Neural cell (in vitro differentiated cells): ENCODE measurements at regions not wholly inside any gene's neighbourhood (a gene's known extent, or its start where the extent isn't known, plus 50 kb on each side); places are given as distances from the start of the nearest gene placed in this dataset.

Experiments
- EP300 ChIP-seq: fragments of 450-650 bp; conservative IDR thresholded peaks from 2 replicates; pipeline ENCODE4 v1.6.1; 2014; ENCODE audit warnings: antibody characterized with exemption, mild to moderate bottlenecking, moderate library complexity; ENCODE audit not compliant: poor library complexity, severe bottlenecking
- POLR2AphosphoS5 ChIP-seq: IDR thresholded peaks from 2 replicates; pipeline ENCODE4 v1.6.1; 2012
- TF ChIP-seq, protein P1 (sequence below): fragments of 450-650 bp; IDR thresholded peaks from 2 replicates; pipeline ENCODE4 v1.5.1; 2014; ENCODE audit warnings: antibody characterized with exemption, mild to moderate bottlenecking, moderate library complexity; ENCODE audit not compliant: poor library complexity, severe bottlenecking
- TF ChIP-seq, protein P2 (sequence below): IDR thresholded peaks from 2 replicates; pipeline ENCODE4 v1.6.1; 2012; ENCODE audit warnings: borderline replicate concordance

DNA sequence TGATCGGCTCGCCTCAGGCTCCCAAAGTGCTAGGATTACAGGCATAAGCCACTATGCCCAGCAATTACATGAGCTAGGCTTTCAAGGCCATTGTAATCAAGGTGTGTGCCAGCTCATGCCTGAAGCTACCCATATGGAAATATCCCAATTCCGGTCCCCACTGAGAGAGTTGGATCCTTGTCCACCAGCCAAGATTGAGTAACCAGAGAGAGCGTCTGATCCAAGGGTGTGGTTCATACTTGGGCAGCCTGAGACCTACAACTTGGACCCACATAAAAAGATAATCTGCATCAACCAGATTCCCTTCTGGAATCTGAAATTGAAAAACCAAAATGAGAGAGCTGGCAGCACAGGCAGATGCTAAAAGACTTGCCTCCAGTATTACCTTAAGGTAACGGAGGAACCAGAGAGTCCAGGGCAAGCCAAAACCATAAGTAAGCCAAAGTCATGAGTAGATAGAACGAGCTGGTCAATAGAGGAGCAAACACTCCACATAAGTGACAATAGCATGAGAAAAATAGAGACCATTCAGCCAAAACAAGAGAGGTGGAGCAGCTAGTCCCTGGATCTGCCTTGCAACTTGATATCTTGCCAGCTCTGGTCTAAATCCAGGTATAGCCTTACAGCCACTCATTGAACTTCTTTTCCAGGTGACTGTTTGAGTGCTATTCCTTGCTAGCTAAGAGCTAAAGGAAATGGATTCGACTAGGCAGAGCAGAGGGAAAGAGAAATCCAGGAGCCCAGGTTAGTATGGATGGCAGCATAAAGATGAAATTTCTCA, 63.8 kb upstream of the ATP1A1 start:
- TF ChIP-seq, protein P1, sequence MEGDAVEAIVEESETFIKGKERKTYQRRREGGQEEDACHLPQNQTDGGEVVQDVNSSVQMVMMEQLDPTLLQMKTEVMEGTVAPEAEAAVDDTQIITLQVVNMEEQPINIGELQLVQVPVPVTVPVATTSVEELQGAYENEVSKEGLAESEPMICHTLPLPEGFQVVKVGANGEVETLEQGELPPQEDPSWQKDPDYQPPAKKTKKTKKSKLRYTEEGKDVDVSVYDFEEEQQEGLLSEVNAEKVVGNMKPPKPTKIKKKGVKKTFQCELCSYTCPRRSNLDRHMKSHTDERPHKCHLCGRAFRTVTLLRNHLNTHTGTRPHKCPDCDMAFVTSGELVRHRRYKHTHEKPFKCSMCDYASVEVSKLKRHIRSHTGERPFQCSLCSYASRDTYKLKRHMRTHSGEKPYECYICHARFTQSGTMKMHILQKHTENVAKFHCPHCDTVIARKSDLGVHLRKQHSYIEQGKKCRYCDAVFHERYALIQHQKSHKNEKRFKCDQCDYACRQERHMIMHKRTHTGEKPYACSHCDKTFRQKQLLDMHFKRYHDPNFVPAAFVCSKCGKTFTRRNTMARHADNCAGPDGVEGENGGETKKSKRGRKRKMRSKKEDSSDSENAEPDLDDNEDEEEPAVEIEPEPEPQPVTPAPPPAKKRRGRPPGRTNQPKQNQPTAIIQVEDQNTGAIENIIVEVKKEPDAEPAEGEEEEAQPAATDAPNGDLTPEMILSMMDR, result no peak
- no peak for TF ChIP-seq EP300
- TF ChIP-seq POLR2AphosphoS5, result no peak
- TF ChIP-seq, protein P2, sequence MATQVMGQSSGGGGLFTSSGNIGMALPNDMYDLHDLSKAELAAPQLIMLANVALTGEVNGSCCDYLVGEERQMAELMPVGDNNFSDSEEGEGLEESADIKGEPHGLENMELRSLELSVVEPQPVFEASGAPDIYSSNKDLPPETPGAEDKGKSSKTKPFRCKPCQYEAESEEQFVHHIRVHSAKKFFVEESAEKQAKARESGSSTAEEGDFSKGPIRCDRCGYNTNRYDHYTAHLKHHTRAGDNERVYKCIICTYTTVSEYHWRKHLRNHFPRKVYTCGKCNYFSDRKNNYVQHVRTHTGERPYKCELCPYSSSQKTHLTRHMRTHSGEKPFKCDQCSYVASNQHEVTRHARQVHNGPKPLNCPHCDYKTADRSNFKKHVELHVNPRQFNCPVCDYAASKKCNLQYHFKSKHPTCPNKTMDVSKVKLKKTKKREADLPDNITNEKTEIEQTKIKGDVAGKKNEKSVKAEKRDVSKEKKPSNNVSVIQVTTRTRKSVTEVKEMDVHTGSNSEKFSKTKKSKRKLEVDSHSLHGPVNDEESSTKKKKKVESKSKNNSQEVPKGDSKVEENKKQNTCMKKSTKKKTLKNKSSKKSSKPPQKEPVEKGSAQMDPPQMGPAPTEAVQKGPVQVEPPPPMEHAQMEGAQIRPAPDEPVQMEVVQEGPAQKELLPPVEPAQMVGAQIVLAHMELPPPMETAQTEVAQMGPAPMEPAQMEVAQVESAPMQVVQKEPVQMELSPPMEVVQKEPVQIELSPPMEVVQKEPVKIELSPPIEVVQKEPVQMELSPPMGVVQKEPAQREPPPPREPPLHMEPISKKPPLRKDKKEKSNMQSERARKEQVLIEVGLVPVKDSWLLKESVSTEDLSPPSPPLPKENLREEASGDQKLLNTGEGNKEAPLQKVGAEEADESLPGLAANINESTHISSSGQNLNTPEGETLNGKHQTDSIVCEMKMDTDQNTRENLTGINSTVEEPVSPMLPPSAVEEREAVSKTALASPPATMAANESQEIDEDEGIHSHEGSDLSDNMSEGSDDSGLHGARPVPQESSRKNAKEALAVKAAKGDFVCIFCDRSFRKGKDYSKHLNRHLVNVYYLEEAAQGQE, result no peak
